Progenitor cell of endocrine pancreas (in vitro differentiated cells): ENCODE measurements at regions not wholly inside any gene's neighbourhood (a gene's known extent, or its start where the extent isn't known, plus 50 kb on each side); places are given as distances from the start of the nearest gene placed in this dataset.
A peak's percentile ranks its signal among the peaks of the same experiment; 100 is the strongest.

Source experiments
- DNase-seq: peaks from one replicate; pipeline ENCODE4 v3.0.0; 2021; ENCODE audit warnings: low spot score; ENCODE audit not compliant: unreplicated experiment
- H3K27ac Mint-ChIP-seq: 2 replicates; pipeline ENCODE4 v1.8.0; 2021; ENCODE audit warnings: mild to moderate bottlenecking, moderate library complexity, mixed read lengths
- H3K27me3 Mint-ChIP-seq: 2 replicates; pipeline ENCODE4 v1.8.0; 2021; ENCODE audit warnings: mixed read lengths
- H3K36me3 Mint-ChIP-seq: 2 replicates; pipeline ENCODE4 v1.8.0; 2022; ENCODE audit warnings: mixed read lengths; ENCODE audit not compliant: insufficient read depth
- H3K4me1 Mint-ChIP-seq: 2 replicates; pipeline ENCODE4 v1.8.0; 2021; ENCODE audit warnings: low read depth, mixed read lengths
- H3K4me3 Mint-ChIP-seq: 2 replicates; pipeline ENCODE4 v1.8.0; 2021; ENCODE audit warnings: low read depth, mild to moderate bottlenecking, moderate library complexity, mixed read lengths
- H3K9me3 Mint-ChIP-seq: 2 replicates; pipeline ENCODE4 v1.8.0; 2021; ENCODE audit warnings: low read depth, mixed read lengths
- CTCF ChIP-seq: fragments of 200-600 bp; sonication (generic); IDR thresholded peaks from one replicate; pipeline ENCODE4 v1.5.0; 2021; ENCODE audit warnings: antibody characterized with exemption, mild to moderate bottlenecking; ENCODE audit not compliant: unreplicated experiment

GRCh38 chr18:35822413-35822812, 150.1 kb upstream of the RMP24 start:
- Mint-ChIP-seq H3K27me3 (no peaks in the 10 kb centered on the region), H3K36me3 (no peaks in the 10 kb centered on the region), H3K27ac (no peak overlapping the region), H3K4me1 (no peaks in the 10 kb centered on the region), H3K9me3 (no peaks in the 10 kb centered on the region), H3K4me3 (no peak overlapping the region)
- no peak for DNase-seq
- TF ChIP-seq CTCF = no peak

- peaks cover 21% of the 10 kb centered on the region for H3K9me3 Mint-ChIP-seq
- H3K36me3 Mint-ChIP-seq = peaks cover 2% of the 10 kb centered on the region
- no peak overlapping the region for H3K4me3 Mint-ChIP-seq
- TF ChIP-seq CTCF = no peak
- no peak overlapping the region for H3K27ac Mint-ChIP-seq
- DNase-seq = no peak
- H3K4me1 Mint-ChIP-seq = peaks cover 7% of the 10 kb centered on the region
- H3K27me3 Mint-ChIP-seq = no peaks in the 10 kb centered on the region
These were observed 146.0 kb upstream of the RMP24 start for GRCh38 chr18:35826477-35826876.

- TF ChIP-seq CTCF = no peak
- DNase-seq = no peak
- Mint-ChIP-seq H3K36me3 (peaks cover 4% of the 10 kb centered on the region), H3K9me3 (peaks cover 28% of the 10 kb centered on the region), H3K4me1 (peaks cover 7% of the 10 kb centered on the region), H3K27ac (peak overlapping the region; percentile 47), H3K27me3 (no peaks in the 10 kb centered on the region), H3K4me3 (no peak overlapping the region)
These were observed 145.1 kb upstream of the RMP24 start for GRCh38 chr18:35827275-35827902.

- no peak for DNase-seq
- TF ChIP-seq CTCF = no peak
- Mint-ChIP-seq H3K4me1 (peaks cover 7% of the 10 kb centered on the region), H3K27me3 (no peaks in the 10 kb centered on the region), H3K36me3 (peaks cover 4% of the 10 kb centered on the region), H3K9me3 (peaks cover 32% of the 10 kb centered on the region), H3K4me3 (no peak overlapping the region), H3K27ac (peak overlapping the region; percentile 47)
These were observed 144.6 kb upstream of the RMP24 start for GRCh38 chr18:35827903-35828275.

- Mint-ChIP-seq H3K27me3 (no peaks in the 10 kb centered on the region), H3K4me1 (peaks cover 7% of the 10 kb centered on the region), H3K36me3 (peaks cover 6% of the 10 kb centered on the region), H3K4me3 (no peak overlapping the region), H3K9me3 (peaks cover 39% of the 10 kb centered on the region), H3K27ac (no peak overlapping the region)
- no peak for DNase-seq
- no peak for TF ChIP-seq CTCF
These were observed 143.9 kb upstream of the RMP24 start for GRCh38 chr18:35828591-35828990.
